Testis (tissue), 2 donors: ENCODE measurements at regions not wholly inside any gene's neighbourhood (a gene's known extent, or its start where the extent isn't known, plus 50 kb on each side); places are given as distances from the start of the nearest gene placed in this dataset.

Experiments
- DNase-seq: peaks from one replicate; pipeline ENCODE4 v3.0.0-alpha.2; 2019
- H3K27ac ChIP-seq, 2 donors: fragments of 200-600 bp; sonication (generic); one replicate each; pipeline ENCODE4 v1.5.1; 2019
- H3K27me3 ChIP-seq: fragments of 200-600 bp; sonication (generic); one replicate; pipeline ENCODE4 v1.5.1; 2019
- H3K36me3 ChIP-seq: fragments of 200-600 bp; sonication (generic); one replicate; pipeline ENCODE4 v1.5.1; 2017; ENCODE audit warnings: low read depth; ENCODE audit errors: missing control alignments
- H3K4me1 ChIP-seq: fragments of 200-600 bp; sonication (generic); one replicate; pipeline ENCODE4 v1.5.1; 2019
- H3K4me3 ChIP-seq, 2 donors: fragments of 200-600 bp; sonication (generic); one replicate each; pipeline ENCODE4 v1.5.1; 2017 to 2019
- H3K9me3 ChIP-seq: fragments of 200-600 bp; sonication (generic); one replicate; pipeline ENCODE4 v1.5.1; 2017
- CTCF ChIP-seq, 3 experiments: fragments of 450-650 bp in 2 of 3; fragments of 200-600 bp in 1 of 3; sonication (generic) in 1 of 3; IDR thresholded peaks; one replicate each; pipeline ENCODE4 v1.5.1; 2016 to 2019; ENCODE audit warnings: antibody characterized with exemption in 3 of 3, mild to moderate bottlenecking in 2 of 3, moderate library complexity in 1 of 3
- POLR2A ChIP-seq: fragments of 450-650 bp; IDR thresholded peaks from one replicate; pipeline ENCODE4 v1.6.1; 2017; ENCODE audit warnings: antibody characterized with exemption, mild to moderate bottlenecking, moderate library complexity
- WGBS, 2 donors: methylation state at CpG; one replicate each; pipeline ENCODE4 v1.1.5; 2018; 5-methylcytosine and 5-hydroxymethylcytosine counted together
- intact Hi-C: fragments of 100-400 bp; cut with DNase I; formaldehyde crosslinking; loops from one replicate; pipeline ENCODE4 v1.15.1; 2023; ENCODE audit warnings: low total_unique reads

GRCh38 chr1:13917607-13918006 lies 217.6 kb downstream of the PRDM2 start:
- H3K9me3 ChIP-seq: no peaks in the 10 kb centered on the region
- H3K36me3 ChIP-seq: no peaks in the 10 kb centered on the region
- no peaks in the 10 kb centered on the region for H3K4me1 ChIP-seq
- no peak for DNase-seq
- WGBS, 2 donors: 90 to 92% methylated on average over 2 of the region's 2 CpGs
- TF ChIP-seq POLR2A: no peak
- TF ChIP-seq CTCF (IDR thresholded peaks at IDR 0.05): no peak
- H3K27me3 ChIP-seq: no peaks in the 10 kb centered on the region
- H3K4me3 ChIP-seq: no peak overlapping the region
- no peak overlapping the region for H3K27ac ChIP-seq
- intact Hi-C loops: no loop called here

- TF ChIP-seq CTCF (IDR thresholded peaks at IDR 0.05) (no peak), POLR2A (no peak)
- no peaks in the 10 kb centered on the region for H3K4me1 ChIP-seq
- 63 to 75% methylated on average over 1 of the region's 1 CpG for WGBS, 2 donors
- no peak overlapping the region for H3K4me3 ChIP-seq
- intact Hi-C loops: no loop called here
- no peak overlapping the region for H3K27ac ChIP-seq
- DNase-seq: no peak
- H3K27me3 ChIP-seq: no peaks in the 10 kb centered on the region
- no peaks in the 10 kb centered on the region for H3K36me3 ChIP-seq
- H3K9me3 ChIP-seq: no peaks in the 10 kb centered on the region
These were observed 218.9 kb downstream of the PRDM2 start for GRCh38 chr1:13918862-13919261.

GRCh38 chr1:13921190-13921589 lies 221.2 kb downstream of the PRDM2 start:
- H3K27ac ChIP-seq: no peak overlapping the region
- no peak for DNase-seq
- 38 to 85% methylated on average over 1 of the region's 1 CpG for WGBS, 2 donors
- H3K27me3 ChIP-seq: no peaks in the 10 kb centered on the region
- no peak overlapping the region for H3K4me3 ChIP-seq
- no peaks in the 10 kb centered on the region for H3K9me3 ChIP-seq
- H3K4me1 ChIP-seq: no peaks in the 10 kb centered on the region
- no peak for TF ChIP-seq POLR2A
- H3K36me3 ChIP-seq: no peaks in the 10 kb centered on the region
- intact Hi-C loops: no loop called here

- Histone ChIP-seq H3K27ac (no peak overlapping the region), H3K9me3 (no peaks in the 10 kb centered on the region), H3K27me3 (no peaks in the 10 kb centered on the region), H3K36me3 (no peaks in the 10 kb centered on the region), H3K4me3 (no peak overlapping the region), H3K4me1 (no peaks in the 10 kb centered on the region)
- intact Hi-C loops: no loop called here
- WGBS, 2 donors: 54 to 55% methylated on average over 5 of the region's 5 CpGs
- TF ChIP-seq CTCF (IDR thresholded peaks at IDR 0.05): no peak
- no peak for TF ChIP-seq POLR2A
- DNase-seq: no peak
These were observed 222.6 kb downstream of the PRDM2 start for GRCh38 chr1:13922466-13923110.

DNA sequence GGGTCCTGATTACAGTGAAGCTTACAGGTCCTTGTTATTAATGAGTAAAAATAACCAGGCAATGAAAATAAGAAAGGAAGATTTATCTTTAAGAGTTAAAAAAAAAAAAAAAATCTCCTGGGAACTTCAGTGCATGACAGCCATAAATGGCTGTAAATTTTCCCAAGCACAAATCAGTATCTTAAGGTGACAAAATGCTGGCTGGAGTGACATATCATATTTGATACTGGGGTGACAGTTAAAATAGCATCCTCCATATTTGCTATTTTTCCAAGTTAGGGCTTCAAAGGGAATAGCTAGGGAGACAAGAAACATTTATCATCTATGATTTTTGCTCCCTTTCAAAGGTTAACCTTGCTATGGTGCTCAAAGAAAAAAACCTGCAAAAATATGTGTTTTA lies 226.6 kb downstream of the PRDM2 start:
- Histone ChIP-seq H3K36me3 (no peaks in the 10 kb centered on the region), H3K27me3 (no peaks in the 10 kb centered on the region), H3K9me3 (no peaks in the 10 kb centered on the region), H3K27ac (no peak overlapping the region), H3K4me1 (no peaks in the 10 kb centered on the region), H3K4me3 (no peak overlapping the region)
- TF ChIP-seq CTCF (IDR thresholded peaks at IDR 0.05) (no peak), POLR2A (no peak)
- no peak for DNase-seq
- intact Hi-C loops: no loop called here
